Hindlimb muscle (tissue), 1 donor: ENCODE measurements at regions not wholly inside any gene's neighbourhood (a gene's known extent, or its start where the extent isn't known, plus 50 kb on each side); places are given as distances from the start of the nearest gene placed in this dataset.

Experiments
- DNase-seq: peaks from one replicate; pipeline ENCODE4 v3.0.0-alpha.2; 2013

DNA sequence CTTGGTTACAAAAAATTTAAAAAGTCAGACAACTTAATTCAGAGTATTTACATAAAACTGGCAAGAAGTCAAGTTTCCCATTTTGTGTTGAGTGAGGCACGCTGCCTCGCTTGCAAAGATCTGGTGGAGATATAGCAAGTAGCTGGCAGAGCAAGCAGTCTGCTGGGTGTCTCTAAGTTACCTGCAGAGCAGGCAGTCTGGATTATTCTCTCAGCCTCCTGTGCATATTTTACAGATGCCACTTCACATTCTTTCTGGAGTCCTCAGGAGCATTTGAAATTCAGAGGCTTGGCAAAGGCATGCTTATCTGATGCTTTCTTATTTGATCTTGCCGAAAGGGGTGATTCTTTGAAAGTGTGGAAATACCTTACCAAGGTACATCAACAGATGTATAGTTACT, 640.4 kb upstream of the ADGRL4 start:
- DNase-seq: no peak

GRCh38 chr1:79638382-79638781, 631.9 kb upstream of the ADGRL4 start:
- no peak for DNase-seq

- DNase-seq: no peak
Observed at GRCh38 chr1:79633456-79633855, 626.9 kb upstream of the ADGRL4 start.

- no peak for DNase-seq
Observed at GRCh38 chr1:79629414-79629813, 622.9 kb upstream of the ADGRL4 start.

- DNase-seq: no peak
Observed at GRCh38 chr1:79617777-79618176, 611.2 kb upstream of the ADGRL4 start.

- DNase-seq: no peak
Observed at GRCh38 chr1:79614762-79615161, 608.2 kb upstream of the ADGRL4 start.

DNA sequence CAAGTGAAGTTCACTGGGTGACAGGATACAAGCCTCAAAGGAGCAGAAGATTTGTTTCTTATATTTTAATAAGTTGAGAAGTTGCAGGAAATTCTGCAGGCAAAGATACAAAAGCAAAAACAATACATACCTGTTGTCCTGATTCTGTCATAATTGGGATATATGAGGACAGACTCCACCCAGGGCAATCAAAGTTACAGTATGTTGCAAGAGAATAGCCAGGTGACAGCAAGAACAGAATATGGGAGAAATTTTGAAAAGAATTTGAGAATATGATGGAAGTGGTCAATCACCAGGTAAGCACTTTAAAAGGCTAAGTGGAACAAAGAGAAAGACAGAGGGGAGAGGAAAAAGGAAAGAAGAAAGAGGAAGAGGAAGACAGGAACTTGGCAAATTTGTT, 607.6 kb upstream of the ADGRL4 start:
- DNase-seq: no peak

DNA sequence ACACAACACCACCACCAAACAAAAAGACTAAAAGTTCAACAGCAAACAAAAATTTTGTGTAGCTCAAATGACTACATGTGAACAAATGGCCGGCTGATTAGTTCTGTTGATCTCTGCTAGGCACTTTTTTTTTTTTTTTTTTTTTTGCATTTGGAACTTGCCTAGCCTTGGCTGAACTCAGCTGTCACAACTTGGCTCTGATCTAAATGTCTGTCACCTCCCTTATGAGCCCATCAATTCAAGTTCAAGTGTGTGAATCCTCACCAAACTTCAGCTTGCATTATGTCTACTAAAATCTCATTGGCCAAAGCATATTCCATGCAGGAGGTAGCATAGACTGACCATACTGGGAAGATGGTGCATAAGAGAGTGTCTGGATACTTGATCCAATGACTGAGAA, 606.5 kb upstream of the ADGRL4 start:
- no peak for DNase-seq

- DNase-seq: no peak
Observed at GRCh38 chr1:79604490-79605198, 598.1 kb upstream of the ADGRL4 start.

GRCh38 chr1:79603843-79604242, 597.3 kb upstream of the ADGRL4 start:
- no peak for DNase-seq

GRCh38 chr1:79599257-79599656, 592.7 kb upstream of the ADGRL4 start:
- DNase-seq: no peak

DNA sequence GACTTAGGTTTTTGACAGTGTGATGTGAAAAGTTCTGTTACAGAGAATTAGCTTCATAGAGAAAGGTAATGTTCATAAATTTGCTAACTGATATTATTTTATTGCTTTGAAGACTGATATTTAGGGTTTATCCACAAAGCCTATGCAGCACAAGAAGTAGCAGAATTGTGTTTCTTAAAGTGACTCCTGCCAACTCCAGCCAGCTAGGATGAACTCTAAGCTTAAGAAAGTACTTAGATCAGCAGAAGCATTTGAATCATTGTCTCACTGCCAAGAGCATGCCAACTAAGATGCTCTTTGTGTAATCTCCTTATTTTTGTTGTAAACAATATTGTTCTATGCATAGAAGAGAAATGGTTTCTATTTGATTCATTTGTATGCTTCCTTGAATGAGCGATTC, 589.4 kb upstream of the ADGRL4 start:
- DNase-seq: no peak

DNA sequence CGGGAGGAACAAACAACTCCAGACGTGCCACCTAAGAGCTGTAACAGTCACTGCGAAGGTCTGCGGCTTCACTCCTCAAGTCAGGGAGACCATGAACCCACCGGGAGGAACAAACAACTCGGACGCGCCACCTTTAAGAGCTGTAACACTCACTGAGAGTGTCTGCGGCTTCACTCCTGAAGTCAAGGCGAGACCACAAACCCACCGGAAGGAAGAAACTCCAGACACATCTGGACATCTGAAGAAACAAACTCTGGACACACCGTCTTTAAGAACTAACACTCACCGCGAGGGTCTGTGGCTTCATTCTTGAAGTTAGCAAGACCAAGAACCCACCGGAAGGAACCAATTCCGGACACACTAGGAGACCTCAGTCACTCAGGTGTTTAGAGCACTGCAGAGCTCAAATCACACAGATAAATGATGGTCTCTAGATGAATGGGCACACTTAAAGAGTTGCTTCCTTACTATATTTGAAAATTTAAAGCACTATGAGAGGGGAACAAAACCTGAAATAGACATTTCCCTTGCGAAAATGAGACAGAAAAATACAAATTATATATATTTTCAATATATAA, 587.7 kb upstream of the ADGRL4 start:
- DNase-seq: no peak

DNA sequence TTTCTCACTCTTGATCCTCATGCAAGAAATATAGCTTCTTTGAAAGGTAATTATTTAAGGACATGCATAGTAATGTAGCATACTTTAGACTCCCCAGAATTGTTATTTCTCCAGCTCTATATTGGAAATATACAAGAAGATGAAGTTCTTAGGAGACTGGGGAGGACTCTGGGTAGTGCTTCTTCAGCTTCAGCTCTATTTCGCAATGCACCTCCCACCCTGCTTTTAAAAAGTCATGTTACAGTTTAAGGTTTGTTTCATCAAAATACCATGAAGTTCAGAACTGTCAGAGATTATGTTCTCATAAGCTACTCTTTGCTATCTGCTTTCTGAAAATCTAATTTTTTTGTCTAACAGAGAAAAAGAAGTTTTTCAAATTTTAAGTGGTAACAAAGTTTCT, 586.2 kb upstream of the ADGRL4 start:
- no peak for DNase-seq

- no peak for DNase-seq
Observed at GRCh38 chr1:79588719-79589118, 582.2 kb upstream of the ADGRL4 start.

DNA sequence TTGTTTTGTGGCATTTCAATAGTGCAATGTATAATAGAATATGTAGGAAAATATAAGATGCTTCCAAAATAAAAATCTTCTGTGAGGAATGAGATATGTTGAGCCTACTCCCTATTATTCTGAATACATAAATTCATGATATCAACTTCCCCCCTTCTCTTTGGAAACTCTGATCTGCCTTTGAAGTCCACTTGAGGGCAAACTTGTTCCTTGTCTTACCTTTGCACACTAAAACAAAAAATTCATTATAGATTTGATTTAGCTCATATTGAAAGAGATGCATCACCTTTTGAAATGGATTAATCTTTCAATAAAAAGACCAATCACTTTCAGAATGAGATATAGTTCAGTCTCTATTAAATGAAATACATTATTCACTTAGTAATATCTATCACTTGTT, 580.7 kb upstream of the ADGRL4 start:
- no peak for DNase-seq

DNA sequence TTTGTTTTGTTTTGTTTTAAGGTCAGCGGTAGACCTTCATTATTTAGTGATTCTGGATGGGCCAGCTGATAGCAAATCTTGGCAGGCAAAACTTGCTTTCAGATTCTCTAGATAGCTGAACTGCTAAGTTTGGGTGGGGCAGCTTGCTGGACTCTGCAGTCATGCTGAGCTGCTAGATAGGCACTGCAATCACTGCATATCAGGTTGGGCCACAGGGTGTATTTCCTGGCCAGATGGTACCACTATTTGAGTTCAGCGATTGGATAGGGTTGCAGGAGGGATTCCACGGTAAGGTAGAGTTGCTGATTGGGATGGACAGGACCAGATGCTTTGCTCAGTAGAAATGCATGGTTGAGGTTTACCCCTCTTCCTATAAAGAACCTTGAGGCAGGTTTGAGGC, 579.3 kb upstream of the ADGRL4 start:
- DNase-seq: no peak

DNA sequence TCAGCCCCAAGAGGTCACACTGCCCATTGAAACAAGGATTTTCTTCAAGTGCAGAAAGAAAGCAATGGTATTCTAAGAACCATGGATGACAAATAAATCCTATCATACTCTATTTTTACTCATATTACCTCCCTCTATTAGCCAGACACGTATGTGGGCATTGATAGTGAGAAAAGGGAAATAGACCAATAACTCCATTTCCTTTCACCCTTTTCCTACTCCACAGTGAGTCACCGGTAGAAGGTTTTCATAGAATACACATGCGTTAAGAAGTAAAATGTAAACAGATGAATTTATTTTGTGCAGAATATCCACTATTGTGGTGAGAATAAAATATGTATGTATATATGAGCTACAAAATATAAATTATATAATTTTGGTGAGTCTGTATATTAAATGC, 568.9 kb upstream of the ADGRL4 start:
- no peak for DNase-seq

DNA sequence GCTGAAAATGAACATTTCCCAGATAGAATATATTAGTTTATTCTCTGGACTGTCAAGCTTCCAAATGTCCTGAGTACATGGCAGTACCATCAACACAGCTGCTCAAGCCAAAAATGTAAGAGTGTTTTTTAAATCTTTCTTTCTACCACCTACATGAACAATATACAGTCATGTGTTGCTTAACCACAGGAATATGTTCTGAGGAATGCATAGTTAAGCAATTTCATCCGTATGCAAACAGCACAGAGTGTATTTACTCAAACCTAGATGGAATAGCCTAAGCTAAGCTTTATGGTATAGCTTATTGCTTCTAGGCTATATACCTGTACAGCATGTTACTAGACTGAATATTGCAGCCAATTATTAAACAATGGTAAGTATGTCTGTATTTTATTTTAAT, 561.9 kb upstream of the ADGRL4 start:
- DNase-seq: no peak

DNA sequence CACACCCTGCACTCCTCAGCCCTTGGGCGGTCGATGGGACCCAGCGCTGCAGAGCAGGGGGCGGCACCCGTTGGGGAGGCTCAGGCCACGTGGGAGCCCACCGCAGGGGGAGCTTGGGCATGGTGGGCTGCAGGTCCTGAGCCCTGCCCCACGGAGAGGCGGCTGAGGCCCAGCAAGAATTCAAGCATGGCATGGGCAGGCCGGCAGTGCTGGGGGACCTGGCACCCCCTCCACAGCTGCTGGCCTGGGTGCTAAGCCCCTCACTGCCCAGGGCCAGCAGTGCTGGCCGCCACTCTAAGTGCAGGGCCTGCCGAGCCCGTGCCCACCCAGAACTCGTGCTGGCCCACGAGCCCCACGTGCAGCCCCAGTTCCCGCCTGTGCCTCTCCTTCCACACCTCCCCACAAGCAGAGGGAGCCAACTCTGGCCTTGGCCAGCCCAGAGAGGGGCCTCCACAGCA, 555.0 kb upstream of the ADGRL4 start:
- no peak for DNase-seq

GRCh38 chr1:79556189-79556588, 549.7 kb upstream of the ADGRL4 start:
- no peak for DNase-seq

GRCh38 chr1:79554688-79555087, 548.2 kb upstream of the ADGRL4 start:
- no peak for DNase-seq

- DNase-seq: no peak
Observed at GRCh38 chr1:79551321-79551720, 544.8 kb upstream of the ADGRL4 start.

- no peak for DNase-seq
Observed at GRCh38 chr1:79550402-79550801, 543.9 kb upstream of the ADGRL4 start.

DNA sequence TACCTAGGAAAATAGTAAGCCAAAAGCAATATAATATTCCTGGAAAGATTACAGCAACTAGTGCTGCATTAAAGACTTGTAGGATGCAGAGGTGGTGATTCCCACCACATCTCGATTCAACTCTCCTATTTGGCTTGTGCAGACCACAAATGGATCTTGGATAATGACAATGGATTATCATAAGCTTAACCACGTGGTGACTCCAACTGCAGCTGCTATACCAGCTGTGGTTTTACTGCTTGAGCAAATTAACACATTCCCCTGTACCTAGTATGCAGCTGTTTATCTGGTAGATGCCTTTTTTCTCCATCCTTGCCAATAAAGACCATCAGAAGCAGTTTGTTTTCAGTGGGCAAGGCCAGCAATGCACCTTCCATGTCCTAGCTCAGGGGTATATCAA, 542.7 kb upstream of the ADGRL4 start:
- no peak for DNase-seq
